Skeletal muscle tissue (tissue), 3 donors: ENCODE measurements at regions not wholly inside any gene's neighbourhood (a gene's known extent, or its start where the extent isn't known, plus 50 kb on each side); places are given as distances from the start of the nearest gene placed in this dataset.

Experiments used
- H3K27ac ChIP-seq: one replicate; pipeline ENCODE4 v1.7.0; 2013; ENCODE audit warnings: mild to moderate bottlenecking, low read depth, low read length, inconsistent platforms
- H3K27me3 ChIP-seq, 3 donors: one replicate each; pipeline ENCODE4 v1.7.0; 2013; ENCODE audit warnings: low read length in 3 of 3; ENCODE audit not compliant: control insufficient read depth in 3 of 3, insufficient read depth in 3 of 3
- H3K36me3 ChIP-seq, 3 donors: one replicate each; pipeline ENCODE4 v1.7.0; 2013; ENCODE audit warnings: low read length in 3 of 3; ENCODE audit not compliant: control insufficient read depth in 3 of 3, insufficient read depth in 3 of 3
- H3K4me1 ChIP-seq, 3 donors: one replicate each; pipeline ENCODE4 v1.7.0; 2013; ENCODE audit warnings: low read length in 3 of 3, mild to moderate bottlenecking in 3 of 3; ENCODE audit not compliant: control insufficient read depth in 3 of 3, insufficient read depth in 3 of 3
- H3K4me3 ChIP-seq, 3 donors: one replicate each; pipeline ENCODE4 v1.7.0; 2013; ENCODE audit warnings: low read length in 3 of 3
- H3K9ac ChIP-seq, 3 donors: one replicate each; pipeline ENCODE4 v1.7.0; 2013; ENCODE audit warnings: low read length in 3 of 3, mild to moderate bottlenecking in 3 of 3, moderate library complexity in 2 of 3, low read depth in 1 of 3
- H3K9me3 ChIP-seq, 3 donors: one replicate each; pipeline ENCODE4 v1.7.0; 2013; ENCODE audit warnings: low read length in 3 of 3; ENCODE audit not compliant: control insufficient read depth in 3 of 3
- donor health status: Osteomylitis.

GRCh38 chr9:7245976-7246580, 488.3 kb downstream of the KDM4C start:
- Histone ChIP-seq H3K4me3 (no peak overlapping the region), H3K9ac (no peak overlapping the region), H3K9me3 (no peaks in the 10 kb centered on the region), H3K27me3 (no peaks in the 10 kb centered on the region), H3K27ac (no peak overlapping the region), H3K36me3 (no peaks in the 10 kb centered on the region), H3K4me1 (no peaks in the 10 kb centered on the region)

GRCh38 chr9:7243838-7244237, 486.1 kb downstream of the KDM4C start:
- no peaks in the 10 kb centered on the region for H3K36me3 ChIP-seq
- H3K9ac ChIP-seq, result no peak overlapping the region
- no peaks in the 10 kb centered on the region for H3K4me1 ChIP-seq
- H3K4me3 ChIP-seq, result no peak overlapping the region
- peaks cover 0 to 3% (median 0%) of the 10 kb centered on the region in 3 donors for H3K9me3 ChIP-seq
- no peaks in the 10 kb centered on the region for H3K27me3 ChIP-seq
- no peak overlapping the region for H3K27ac ChIP-seq

- Histone ChIP-seq H3K36me3 (no peaks in the 10 kb centered on the region), H3K4me3 (no peak overlapping the region), H3K27ac (no peak overlapping the region), H3K4me1 (no peaks in the 10 kb centered on the region), H3K27me3 (no peaks in the 10 kb centered on the region), H3K9ac (no peak overlapping the region), H3K9me3 (peaks cover 0 to 3% (median 0%) of the 10 kb centered on the region in 3 donors)
Observed at GRCh38 chr9:7242126-7242525, 484.4 kb downstream of the KDM4C start.

- H3K27ac ChIP-seq, result no peak overlapping the region
- H3K4me3 ChIP-seq, result no peak overlapping the region
- H3K27me3 ChIP-seq, result no peaks in the 10 kb centered on the region
- H3K9me3 ChIP-seq, result peaks cover 0 to 3% (median 0%) of the 10 kb centered on the region in 3 donors
- no peaks in the 10 kb centered on the region for H3K36me3 ChIP-seq
- no peak overlapping the region for H3K9ac ChIP-seq
- H3K4me1 ChIP-seq, result no peaks in the 10 kb centered on the region
Observed at GRCh38 chr9:7241694-7242093, 483.9 kb downstream of the KDM4C start.

GRCh38 chr9:7240569-7241311, 483.0 kb downstream of the KDM4C start:
- no peak overlapping the region for H3K9ac ChIP-seq
- H3K9me3 ChIP-seq, result peaks cover 0 to 3% (median 0%) of the 10 kb centered on the region in 3 donors
- H3K27ac ChIP-seq, result no peak overlapping the region
- no peaks in the 10 kb centered on the region for H3K4me1 ChIP-seq
- no peak overlapping the region for H3K4me3 ChIP-seq
- H3K27me3 ChIP-seq, result no peaks in the 10 kb centered on the region
- H3K36me3 ChIP-seq, result no peaks in the 10 kb centered on the region

GRCh38 chr9:7239708-7240107, 481.9 kb downstream of the KDM4C start:
- H3K27ac ChIP-seq, result no peak overlapping the region

GRCh38 chr9:7238247-7238637, 480.5 kb downstream of the KDM4C start:
- Histone ChIP-seq H3K4me1 (no peaks in the 10 kb centered on the region), H3K27ac (no peak overlapping the region), H3K9ac (no peak overlapping the region), H3K9me3 (peaks cover 0 to 3% (median 0%) of the 10 kb centered on the region in 3 donors), H3K4me3 (no peak overlapping the region), H3K27me3 (no peaks in the 10 kb centered on the region), H3K36me3 (no peaks in the 10 kb centered on the region)

More at GRCh38 chr9:7239708-7240107, 481.9 kb downstream of the KDM4C start:
- H3K36me3 ChIP-seq, result no peaks in the 10 kb centered on the region
- peaks cover 0 to 3% (median 0%) of the 10 kb centered on the region in 3 donors for H3K9me3 ChIP-seq
- H3K4me1 ChIP-seq, result no peaks in the 10 kb centered on the region
- H3K27me3 ChIP-seq, result no peaks in the 10 kb centered on the region
- no peak overlapping the region for H3K9ac ChIP-seq
- no peak overlapping the region for H3K4me3 ChIP-seq

- Histone ChIP-seq H3K9ac (no peak overlapping the region), H3K27ac (no peak overlapping the region), H3K4me1 (no peaks in the 10 kb centered on the region), H3K9me3 (peaks cover 0 to 3% (median 0%) of the 10 kb centered on the region in 3 donors), H3K36me3 (no peaks in the 10 kb centered on the region), H3K4me3 (no peak overlapping the region), H3K27me3 (no peaks in the 10 kb centered on the region)
Observed at GRCh38 chr9:7237473-7238246, 479.9 kb downstream of the KDM4C start.

- Histone ChIP-seq H3K4me3 (no peak overlapping the region), H3K4me1 (no peaks in the 10 kb centered on the region), H3K36me3 (no peaks in the 10 kb centered on the region), H3K9me3 (peaks cover 0 to 3% (median 0%) of the 10 kb centered on the region in 3 donors), H3K27me3 (no peaks in the 10 kb centered on the region), H3K27ac (no peak overlapping the region), H3K9ac (no peak overlapping the region)
Observed at GRCh38 chr9:7236186-7236585, 478.4 kb downstream of the KDM4C start.

GRCh38 chr9:7234144-7234543, 476.4 kb downstream of the KDM4C start:
- Histone ChIP-seq H3K36me3 (no peaks in the 10 kb centered on the region), H3K4me3 (no peak overlapping the region), H3K9me3 (no peaks in the 10 kb centered on the region), H3K4me1 (no peaks in the 10 kb centered on the region), H3K27ac (no peak overlapping the region), H3K9ac (no peak overlapping the region), H3K27me3 (peaks cover 0 to 3% (median 0%) of the 10 kb centered on the region in 3 donors)
